ENCODE measurements at regions not wholly inside any gene's neighbourhood (a gene's known extent, or its start where the extent isn't known, plus 50 kb on each side); places are given as distances from the start of the nearest gene placed in this dataset.

DNA sequence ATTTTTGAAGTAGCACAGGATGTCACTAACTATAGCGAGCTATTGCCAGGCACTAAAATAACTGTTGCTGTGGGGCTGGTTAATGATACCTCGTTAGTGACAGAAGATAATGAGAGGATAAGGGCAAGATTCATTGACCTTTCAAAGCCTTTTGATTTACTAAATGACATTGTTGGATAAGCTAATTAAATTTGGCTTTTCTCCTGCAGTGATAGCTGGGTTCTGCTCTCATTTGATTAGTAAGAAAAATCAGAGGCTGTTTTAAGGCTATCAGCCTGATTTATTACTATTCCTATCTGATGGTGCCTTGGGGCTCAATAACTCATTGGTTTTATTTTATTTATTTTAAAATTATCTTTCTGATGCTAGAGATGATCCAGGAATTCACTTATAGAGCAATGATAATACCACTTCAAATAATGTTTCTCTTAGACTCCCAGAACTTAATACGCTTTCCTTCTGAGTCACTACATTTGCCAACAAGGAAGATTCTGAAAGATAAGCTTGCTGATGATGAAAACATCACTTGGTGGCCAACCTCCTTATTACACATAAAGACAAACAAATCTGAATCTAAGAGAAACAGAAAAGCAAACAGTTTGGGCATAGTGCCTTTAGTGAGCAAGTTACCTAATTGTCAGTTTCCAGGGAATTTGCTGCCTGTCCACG, 501.3 kb upstream of the ARGLU1 start:
- H3K27ac ChIP-seq (ENCODE audit: low read depth in 1 of 3, low read length in 2 of 3), result no peak overlapping the region
- H3K27me3 ChIP-seq (ENCODE audit: control insufficient read depth in 3 of 3, insufficient read depth in 3 of 3, low read length in 3 of 3), result no peaks in the 10 kb centered on the region
- no peaks in the 10 kb centered on the region for H3K4me1 ChIP-seq (ENCODE audit: control insufficient read depth in 3 of 3, insufficient read depth in 2 of 3, low read depth in 1 of 3, low read length in 2 of 3)
- no peaks in the 10 kb centered on the region for H3K36me3 ChIP-seq (ENCODE audit: control insufficient read depth in 3 of 3, insufficient read depth in 2 of 3, low read depth in 1 of 3, low read length in 3 of 3)
- H3K9me3 ChIP-seq (ENCODE audit: control insufficient read depth in 2 of 2, insufficient read depth in 1 of 2, low read depth in 1 of 2, low read length in 1 of 2), result peaks cover 0 to 4% of the 10 kb centered on the region in 2 donors
- WGBS, 3 donors, result 66 to 69% (median 68%) methylated on average over 4 of the region's 4 CpGs
- no peak overlapping the region for H3K4me3 ChIP-seq (ENCODE audit: low read depth in 1 of 3, low read length in 3 of 3)
- DNase-seq (no peak), FAIRE-seq (no peak)

DNA sequence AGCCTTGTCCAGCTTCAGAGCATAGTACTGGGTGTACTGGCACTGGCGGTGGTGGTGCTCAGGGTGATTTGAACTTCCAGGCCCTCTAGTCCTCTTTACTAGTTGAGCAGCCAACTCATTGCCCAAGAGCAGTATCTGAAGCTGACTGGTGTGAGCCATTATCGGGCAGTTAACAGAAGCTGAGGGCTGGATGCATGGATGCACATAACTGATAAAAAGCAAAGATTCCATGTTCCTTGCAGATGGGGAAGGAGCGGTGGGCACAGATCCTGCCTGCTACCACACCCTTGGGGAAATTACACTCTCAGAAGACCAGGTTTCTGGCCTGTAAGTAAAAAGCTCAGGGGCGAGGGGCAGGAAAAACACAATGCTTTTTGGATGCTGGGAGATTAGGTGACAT, 499.4 kb upstream of the ARGLU1 start:
- no peaks in the 10 kb centered on the region for H3K9me3 ChIP-seq (ENCODE audit: control insufficient read depth in 2 of 2, insufficient read depth in 1 of 2, low read depth in 1 of 2, low read length in 1 of 2)
- no peak overlapping the region for H3K27ac ChIP-seq (ENCODE audit: low read depth in 1 of 3, low read length in 2 of 3)
- FAIRE-seq (no peak), DNase-seq (no peak)
- H3K4me3 ChIP-seq (ENCODE audit: low read depth in 1 of 3, low read length in 3 of 3), result no peak overlapping the region
- no peaks in the 10 kb centered on the region for H3K27me3 ChIP-seq (ENCODE audit: control insufficient read depth in 3 of 3, insufficient read depth in 3 of 3, low read length in 3 of 3)
- WGBS, 3 donors, result 90 to 93% (median 91%) methylated on average over 4 of the region's 4 CpGs
- no peaks in the 10 kb centered on the region for H3K36me3 ChIP-seq (ENCODE audit: control insufficient read depth in 3 of 3, insufficient read depth in 2 of 3, low read depth in 1 of 3, low read length in 3 of 3)
- H3K4me1 ChIP-seq (ENCODE audit: control insufficient read depth in 3 of 3, insufficient read depth in 2 of 3, low read depth in 1 of 3, low read length in 2 of 3), result no peaks in the 10 kb centered on the region

DNA sequence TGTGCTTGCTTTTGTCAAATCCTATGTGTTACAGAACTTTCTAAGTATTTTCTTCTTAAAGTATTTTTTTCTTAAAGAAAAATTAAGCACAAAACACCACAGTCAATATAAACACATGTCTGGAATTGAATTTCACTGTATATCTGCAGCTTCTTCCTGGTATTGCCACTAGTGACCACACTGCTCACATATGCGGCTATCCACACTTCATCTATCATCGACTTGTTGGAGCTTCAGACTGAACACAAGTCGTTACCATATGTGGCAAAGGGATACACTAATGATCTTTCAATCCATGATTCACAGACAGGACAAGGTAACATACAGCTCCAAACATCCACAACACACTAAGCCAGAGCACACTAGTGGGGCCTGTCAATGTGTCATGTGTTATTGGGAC, 498.4 kb upstream of the ARGLU1 start:
- no peaks in the 10 kb centered on the region for H3K4me1 ChIP-seq (ENCODE audit: control insufficient read depth in 3 of 3, insufficient read depth in 2 of 3, low read depth in 1 of 3, low read length in 2 of 3)
- no peaks in the 10 kb centered on the region for H3K36me3 ChIP-seq (ENCODE audit: control insufficient read depth in 3 of 3, insufficient read depth in 2 of 3, low read depth in 1 of 3, low read length in 3 of 3)
- no peak overlapping the region for H3K4me3 ChIP-seq (ENCODE audit: low read depth in 1 of 3, low read length in 3 of 3)
- 75 to 88% (median 87%) methylated on average over 3 of the region's 3 CpGs for WGBS, 3 donors
- no peak for FAIRE-seq
- no peak overlapping the region for H3K27ac ChIP-seq (ENCODE audit: low read depth in 1 of 3, low read length in 2 of 3)
- no peaks in the 10 kb centered on the region for H3K27me3 ChIP-seq (ENCODE audit: control insufficient read depth in 3 of 3, insufficient read depth in 3 of 3, low read length in 3 of 3)
- DNase-seq, result no peak
- no peaks in the 10 kb centered on the region for H3K9me3 ChIP-seq (ENCODE audit: control insufficient read depth in 2 of 2, insufficient read depth in 1 of 2, low read depth in 1 of 2, low read length in 1 of 2)

- no peak for FAIRE-seq
- no peak overlapping the region for H3K4me3 ChIP-seq (ENCODE audit: low read depth in 1 of 3, low read length in 3 of 3)
- H3K9me3 ChIP-seq (ENCODE audit: control insufficient read depth in 2 of 2, insufficient read depth in 1 of 2, low read depth in 1 of 2, low read length in 1 of 2), result no peaks in the 10 kb centered on the region
- no peak overlapping the region for H3K27ac ChIP-seq (ENCODE audit: low read depth in 1 of 3, low read length in 2 of 3)
- WGBS, 3 donors, result 76 to 85% (median 78%) methylated on average over 3 of the region's 3 CpGs
- H3K27me3 ChIP-seq (ENCODE audit: control insufficient read depth in 3 of 3, insufficient read depth in 3 of 3, low read length in 3 of 3), result no peaks in the 10 kb centered on the region
- DNase-seq, result no peak
- H3K36me3 ChIP-seq (ENCODE audit: control insufficient read depth in 3 of 3, insufficient read depth in 2 of 3, low read depth in 1 of 3, low read length in 3 of 3), result no peaks in the 10 kb centered on the region
- H3K4me1 ChIP-seq (ENCODE audit: control insufficient read depth in 3 of 3, insufficient read depth in 2 of 3, low read depth in 1 of 3, low read length in 2 of 3), result no peaks in the 10 kb centered on the region
Observed at GRCh38 chr13:107065036-107065435, 497.1 kb upstream of the ARGLU1 start.

DNA sequence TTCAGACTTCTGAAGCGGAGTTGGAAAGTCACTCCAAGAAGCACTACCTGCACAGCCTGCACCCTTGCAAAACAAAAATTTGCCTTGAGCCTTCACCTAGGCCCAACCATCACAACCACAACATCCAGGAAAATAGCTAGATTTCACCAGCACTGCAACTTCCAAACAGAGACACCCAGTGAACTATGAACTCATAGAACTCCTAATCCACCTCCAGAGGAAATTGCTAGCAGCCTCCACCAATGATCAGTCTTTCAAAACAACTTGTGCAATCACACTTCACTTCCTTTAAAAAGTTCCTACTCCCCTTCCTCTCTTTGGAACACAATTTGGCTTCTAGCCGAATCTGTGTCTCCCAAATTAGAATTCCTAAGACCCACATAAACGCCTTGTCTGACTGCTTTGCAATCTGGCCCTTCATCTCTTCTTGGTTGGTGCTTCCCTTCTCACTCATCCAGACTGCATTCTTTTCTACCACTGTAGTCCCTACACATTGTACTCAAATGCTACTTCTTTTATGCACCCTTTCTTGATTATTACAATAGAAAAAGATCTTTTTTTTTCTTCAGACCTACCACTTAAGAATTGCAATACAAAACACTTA, 489.2 kb upstream of the ARGLU1 start:
- Histone ChIP-seq H3K4me1 (ENCODE audit: control insufficient read depth in 3 of 3, insufficient read depth in 2 of 3, low read depth in 1 of 3, low read length in 2 of 3) (no peaks in the 10 kb centered on the region), H3K27ac (ENCODE audit: low read depth in 1 of 3, low read length in 2 of 3) (no peak overlapping the region), H3K36me3 (ENCODE audit: control insufficient read depth in 3 of 3, insufficient read depth in 2 of 3, low read depth in 1 of 3, low read length in 3 of 3) (no peaks in the 10 kb centered on the region), H3K4me3 (ENCODE audit: low read depth in 1 of 3, low read length in 3 of 3) (no peak overlapping the region), H3K9me3 (ENCODE audit: control insufficient read depth in 2 of 2, insufficient read depth in 1 of 2, low read depth in 1 of 2, low read length in 1 of 2) (no peaks in the 10 kb centered on the region), H3K27me3 (ENCODE audit: control insufficient read depth in 3 of 3, insufficient read depth in 3 of 3, low read length in 3 of 3) (no peaks in the 10 kb centered on the region)
- FAIRE-seq (no peak), DNase-seq (no peak)
- WGBS, 3 donors, result 64 to 84% (median 74%) methylated on average over 3 of the region's 3 CpGs

- H3K27me3 ChIP-seq (ENCODE audit: control insufficient read depth in 3 of 3, insufficient read depth in 3 of 3, low read length in 3 of 3), result no peaks in the 10 kb centered on the region
- DNase-seq, result peak; percentile 51 to 61
- 30 to 53% (median 45%) methylated on average over 7 of the region's 7 CpGs for WGBS, 3 donors
- no peak overlapping the region for H3K4me3 ChIP-seq (ENCODE audit: low read depth in 1 of 3, low read length in 3 of 3)
- FAIRE-seq, result no peak
- peaks cover 0 to 6% (median 0%) of the 10 kb centered on the region in 3 donors for H3K4me1 ChIP-seq (ENCODE audit: control insufficient read depth in 3 of 3, insufficient read depth in 2 of 3, low read depth in 1 of 3, low read length in 2 of 3)
- H3K9me3 ChIP-seq (ENCODE audit: control insufficient read depth in 2 of 2, insufficient read depth in 1 of 2, low read depth in 1 of 2, low read length in 1 of 2), result peaks cover 2 to 13% of the 10 kb centered on the region in 2 donors
- H3K27ac ChIP-seq (ENCODE audit: low read depth in 1 of 3, low read length in 2 of 3), result peak overlapping the region in 1 of 3 donors; percentile 37
- H3K36me3 ChIP-seq (ENCODE audit: control insufficient read depth in 3 of 3, insufficient read depth in 2 of 3, low read depth in 1 of 3, low read length in 3 of 3), result no peaks in the 10 kb centered on the region
Observed at GRCh38 chr13:107043021-107043956, 475.4 kb upstream of the ARGLU1 start.

DNA sequence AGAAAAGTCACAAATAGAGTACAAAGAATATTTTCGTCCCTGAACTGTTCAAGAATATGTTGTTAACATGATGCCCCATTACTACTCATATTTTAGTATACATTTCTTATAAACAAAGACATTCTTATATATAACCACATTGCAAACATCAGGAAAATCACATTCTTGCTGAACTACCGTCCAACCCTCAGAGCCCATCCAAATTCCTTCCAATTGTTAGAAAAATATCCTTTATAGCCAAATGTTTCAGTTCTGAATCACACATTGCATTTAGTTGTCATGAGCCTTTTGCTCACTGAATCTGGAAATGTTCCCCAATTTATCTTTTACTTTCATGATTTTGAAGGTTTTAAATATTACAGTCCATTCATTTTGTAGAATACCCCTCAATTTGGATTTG, 467.8 kb upstream of the ARGLU1 start:
- no peaks in the 10 kb centered on the region for H3K4me1 ChIP-seq (ENCODE audit: control insufficient read depth in 3 of 3, insufficient read depth in 2 of 3, low read depth in 1 of 3, low read length in 2 of 3)
- no peaks in the 10 kb centered on the region for H3K36me3 ChIP-seq (ENCODE audit: control insufficient read depth in 3 of 3, insufficient read depth in 2 of 3, low read depth in 1 of 3, low read length in 3 of 3)
- H3K9me3 ChIP-seq (ENCODE audit: control insufficient read depth in 2 of 2, insufficient read depth in 1 of 2, low read depth in 1 of 2, low read length in 1 of 2), result no peaks in the 10 kb centered on the region
- DNase-seq, result no peak
- no peak for FAIRE-seq
- WGBS, 3 donors, result 61 to 90% (median 64%) methylated on average over 2 of the region's 2 CpGs
- no peaks in the 10 kb centered on the region for H3K27me3 ChIP-seq (ENCODE audit: control insufficient read depth in 3 of 3, insufficient read depth in 3 of 3, low read length in 3 of 3)
- H3K4me3 ChIP-seq (ENCODE audit: low read depth in 1 of 3, low read length in 3 of 3), result no peak overlapping the region
- H3K27ac ChIP-seq (ENCODE audit: low read depth in 1 of 3, low read length in 2 of 3), result no peak overlapping the region

DNA sequence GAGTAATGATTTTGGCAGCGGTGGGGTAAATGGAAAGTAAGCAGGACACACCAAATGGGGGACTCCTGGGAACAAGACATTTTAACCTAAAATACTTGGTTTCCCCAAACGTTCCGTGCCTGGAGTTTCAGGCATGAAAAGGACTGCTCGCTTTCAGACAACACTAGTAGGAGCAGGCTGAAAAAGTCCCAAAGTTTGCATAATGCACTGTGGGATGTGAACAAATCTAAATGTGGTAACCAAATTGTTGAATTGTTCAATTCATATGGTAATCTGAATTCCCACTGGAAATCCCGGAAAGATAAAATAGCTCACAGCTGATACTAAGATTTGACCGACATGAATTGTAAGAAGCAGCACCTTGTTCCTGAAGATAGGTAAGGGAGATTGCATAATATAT, 467.2 kb upstream of the ARGLU1 start:
- Histone ChIP-seq H3K27me3 (ENCODE audit: control insufficient read depth in 3 of 3, insufficient read depth in 3 of 3, low read length in 3 of 3) (no peaks in the 10 kb centered on the region), H3K4me1 (ENCODE audit: control insufficient read depth in 3 of 3, insufficient read depth in 2 of 3, low read depth in 1 of 3, low read length in 2 of 3) (no peaks in the 10 kb centered on the region), H3K4me3 (ENCODE audit: low read depth in 1 of 3, low read length in 3 of 3) (no peak overlapping the region), H3K36me3 (ENCODE audit: control insufficient read depth in 3 of 3, insufficient read depth in 2 of 3, low read depth in 1 of 3, low read length in 3 of 3) (no peaks in the 10 kb centered on the region), H3K9me3 (ENCODE audit: control insufficient read depth in 2 of 2, insufficient read depth in 1 of 2, low read depth in 1 of 2, low read length in 1 of 2) (no peaks in the 10 kb centered on the region), H3K27ac (ENCODE audit: low read depth in 1 of 3, low read length in 2 of 3) (no peak overlapping the region)
- FAIRE-seq (no peak), DNase-seq (no peak)
- WGBS, 3 donors, result 90 to 94% (median 91%) methylated on average over 6 of the region's 6 CpGs
